ENCODE measurements at regions not wholly inside any gene's neighbourhood (a gene's known extent, or its start where the extent isn't known, plus 50 kb on each side); places are given as distances from the start of the nearest gene placed in this dataset.

DNA sequence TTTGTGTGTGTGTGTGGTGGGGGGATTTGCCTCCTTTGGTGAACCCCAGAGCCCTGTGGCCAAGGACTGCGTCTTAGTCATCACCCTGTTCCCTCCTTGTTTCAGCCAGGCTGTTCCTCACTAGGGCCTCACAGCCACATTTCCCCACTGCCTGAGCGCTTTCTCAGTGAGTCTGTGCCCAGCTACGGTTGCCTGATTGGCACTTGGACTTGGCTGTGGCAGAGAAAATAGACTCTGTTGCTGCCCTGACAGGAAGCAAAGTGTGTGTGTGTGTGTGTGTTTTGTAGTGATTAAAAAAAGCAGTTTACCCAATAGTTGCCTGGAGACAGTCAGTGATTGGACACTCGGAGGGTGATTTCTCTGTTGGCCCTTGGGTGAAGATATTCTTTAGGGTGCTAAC is 113.0 kb downstream of the UCHL1 start:
- TF ChIP-seq EZH2 (IDR thresholded peaks at IDR 0.05; ENCODE audit: low read depth, unreplicated experiment), result no peak
- TF ChIP-seq, protein P1, sequence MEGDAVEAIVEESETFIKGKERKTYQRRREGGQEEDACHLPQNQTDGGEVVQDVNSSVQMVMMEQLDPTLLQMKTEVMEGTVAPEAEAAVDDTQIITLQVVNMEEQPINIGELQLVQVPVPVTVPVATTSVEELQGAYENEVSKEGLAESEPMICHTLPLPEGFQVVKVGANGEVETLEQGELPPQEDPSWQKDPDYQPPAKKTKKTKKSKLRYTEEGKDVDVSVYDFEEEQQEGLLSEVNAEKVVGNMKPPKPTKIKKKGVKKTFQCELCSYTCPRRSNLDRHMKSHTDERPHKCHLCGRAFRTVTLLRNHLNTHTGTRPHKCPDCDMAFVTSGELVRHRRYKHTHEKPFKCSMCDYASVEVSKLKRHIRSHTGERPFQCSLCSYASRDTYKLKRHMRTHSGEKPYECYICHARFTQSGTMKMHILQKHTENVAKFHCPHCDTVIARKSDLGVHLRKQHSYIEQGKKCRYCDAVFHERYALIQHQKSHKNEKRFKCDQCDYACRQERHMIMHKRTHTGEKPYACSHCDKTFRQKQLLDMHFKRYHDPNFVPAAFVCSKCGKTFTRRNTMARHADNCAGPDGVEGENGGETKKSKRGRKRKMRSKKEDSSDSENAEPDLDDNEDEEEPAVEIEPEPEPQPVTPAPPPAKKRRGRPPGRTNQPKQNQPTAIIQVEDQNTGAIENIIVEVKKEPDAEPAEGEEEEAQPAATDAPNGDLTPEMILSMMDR (conservative IDR thresholded peaks at IDR 0.05; ENCODE audit: low read depth in 2 of 2), result no peak
